Left hindlimb (tissue), 1 donor: ENCODE measurements at regions not wholly inside any gene's neighbourhood (a gene's known extent, or its start where the extent isn't known, plus 50 kb on each side); places are given as distances from the start of the nearest gene placed in this dataset.
"Not testable (repeated sequence)": the region's sequence is repeated elsewhere in the genome, so short reads cannot be mapped to it uniquely, and the experiment has no call there.

ENCODE experiments used
- DNase-seq: peaks from one replicate; pipeline ENCODE4 v3.0.0-alpha.2; 2018

GRCh38 chr2:208608122-208608835, 201.7 kb downstream of the PTH2R start:
- DNase-seq, result no peak

GRCh38 chr2:208609166-208609804, 202.7 kb downstream of the PTH2R start:
- no peak for DNase-seq

DNA sequence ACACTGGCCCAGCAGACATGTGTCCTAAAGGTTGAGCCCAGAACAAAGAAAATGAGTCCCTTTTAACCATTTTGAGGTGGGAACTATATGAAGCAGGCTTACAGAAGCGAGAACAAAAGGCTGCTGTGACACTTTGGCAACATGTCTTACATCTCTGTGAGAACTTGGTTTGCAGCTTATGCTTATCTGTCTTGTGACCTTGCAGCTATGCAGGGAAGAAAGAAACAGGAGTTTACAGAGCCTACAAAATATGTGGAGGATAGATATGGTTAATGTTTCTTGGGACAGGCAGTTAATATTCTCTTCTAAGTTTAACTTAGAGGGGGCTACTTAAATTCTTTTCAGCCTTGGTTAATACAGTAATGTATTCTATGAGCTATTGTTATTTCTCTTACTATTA, 209.1 kb downstream of the PTH2R start:
- not testable (repeated sequence) for DNase-seq

GRCh38 chr2:208618220-208618619, 211.6 kb downstream of the PTH2R start:
- no peak for DNase-seq

DNA sequence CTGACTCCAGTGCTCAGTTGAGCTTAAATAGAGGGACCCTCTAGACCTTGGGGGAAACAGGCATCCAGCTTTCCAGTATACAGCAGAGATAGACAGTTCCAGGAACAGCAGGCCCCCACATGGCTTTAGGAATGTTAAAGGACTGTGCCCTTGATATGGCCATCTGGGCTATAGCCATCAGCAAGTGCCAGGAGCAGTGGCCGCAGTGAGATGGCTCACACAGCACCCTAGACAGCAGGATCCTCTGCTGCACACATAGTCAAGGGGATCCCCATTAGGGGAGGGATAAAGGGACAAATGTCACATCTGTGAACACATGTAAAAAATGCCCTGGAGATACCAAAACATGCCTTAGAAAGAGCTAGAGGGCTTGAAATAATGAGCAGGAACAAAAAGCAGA, 213.4 kb downstream of the PTH2R start:
- no peak for DNase-seq

GRCh38 chr2:208620487-208620978, 213.9 kb downstream of the PTH2R start:
- no peak for DNase-seq

DNA sequence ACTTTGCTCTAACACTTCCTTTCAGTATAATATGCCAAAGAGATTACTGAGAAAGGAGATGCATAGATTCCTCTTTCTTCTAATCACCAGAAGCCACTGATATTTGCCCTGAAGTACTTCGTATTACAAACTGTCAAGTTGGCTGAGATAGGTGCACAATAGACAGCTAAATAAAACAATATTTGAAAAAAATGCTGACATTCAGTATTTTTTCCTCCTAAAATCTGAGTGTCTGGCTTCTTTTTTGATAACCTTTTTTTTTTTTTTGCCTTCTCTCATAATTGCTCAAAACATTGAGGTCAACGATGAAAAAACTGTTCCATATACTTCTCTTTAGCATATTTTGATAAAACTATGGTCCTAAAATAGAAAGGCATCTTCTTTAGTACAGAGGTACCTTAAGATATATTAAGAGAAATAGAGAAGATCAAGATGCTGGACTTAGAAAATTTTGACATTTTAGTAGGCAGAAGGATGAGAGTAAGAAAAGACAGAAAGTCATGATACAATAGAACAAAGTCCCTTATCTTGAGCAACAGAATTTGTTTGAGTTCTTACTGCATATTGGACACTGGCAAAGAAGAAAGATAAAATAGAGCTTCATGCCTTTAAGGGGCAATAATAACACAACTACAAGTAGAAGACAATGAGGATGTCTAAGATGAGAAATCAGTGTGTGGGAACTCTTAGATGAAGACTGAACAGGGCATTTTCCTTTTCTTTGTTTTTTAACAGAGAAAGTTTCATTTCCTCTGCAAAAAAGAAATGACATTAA, 220.7 kb downstream of the PTH2R start:
- no peak for DNase-seq

DNA sequence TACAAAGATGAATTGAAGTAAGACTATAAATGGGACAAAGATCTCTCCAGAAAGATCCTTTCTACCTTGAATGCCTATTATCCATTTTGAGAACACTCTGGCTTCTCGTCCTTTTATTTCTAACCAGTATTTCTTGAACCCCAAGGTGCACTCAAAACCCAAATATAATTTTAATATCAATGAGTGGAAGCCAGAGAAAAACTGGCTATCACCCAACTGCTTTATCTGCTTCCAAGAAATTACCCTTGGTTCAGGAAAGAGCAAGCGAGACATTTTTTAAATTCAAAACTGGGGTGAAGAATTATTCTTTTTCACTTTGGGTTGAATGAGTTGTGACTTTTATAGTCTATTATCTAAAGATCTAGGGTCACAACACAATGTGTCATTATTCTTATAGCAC, 221.3 kb downstream of the PTH2R start:
- DNase-seq, result no peak

DNA sequence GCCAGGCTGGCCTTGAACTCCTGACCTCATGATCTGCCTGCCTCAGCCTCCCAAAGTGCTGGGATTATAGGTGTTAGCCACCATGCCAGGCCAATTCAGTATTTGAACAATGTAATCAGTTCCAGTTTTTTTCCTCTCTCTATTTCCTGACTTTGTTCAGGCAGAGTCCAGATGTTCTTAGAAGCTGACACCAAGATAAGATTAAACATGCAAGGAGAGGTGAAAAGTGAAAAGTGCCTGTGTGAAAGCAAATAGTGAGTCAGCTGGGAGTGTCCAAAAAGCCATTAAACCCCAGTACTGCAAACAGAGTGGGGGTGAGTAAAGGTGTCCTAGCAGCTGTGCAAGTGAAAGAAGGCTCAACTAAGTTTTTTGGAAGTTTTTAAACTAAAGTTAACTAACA, 231.5 kb downstream of the PTH2R start:
- DNase-seq, result no peak

DNA sequence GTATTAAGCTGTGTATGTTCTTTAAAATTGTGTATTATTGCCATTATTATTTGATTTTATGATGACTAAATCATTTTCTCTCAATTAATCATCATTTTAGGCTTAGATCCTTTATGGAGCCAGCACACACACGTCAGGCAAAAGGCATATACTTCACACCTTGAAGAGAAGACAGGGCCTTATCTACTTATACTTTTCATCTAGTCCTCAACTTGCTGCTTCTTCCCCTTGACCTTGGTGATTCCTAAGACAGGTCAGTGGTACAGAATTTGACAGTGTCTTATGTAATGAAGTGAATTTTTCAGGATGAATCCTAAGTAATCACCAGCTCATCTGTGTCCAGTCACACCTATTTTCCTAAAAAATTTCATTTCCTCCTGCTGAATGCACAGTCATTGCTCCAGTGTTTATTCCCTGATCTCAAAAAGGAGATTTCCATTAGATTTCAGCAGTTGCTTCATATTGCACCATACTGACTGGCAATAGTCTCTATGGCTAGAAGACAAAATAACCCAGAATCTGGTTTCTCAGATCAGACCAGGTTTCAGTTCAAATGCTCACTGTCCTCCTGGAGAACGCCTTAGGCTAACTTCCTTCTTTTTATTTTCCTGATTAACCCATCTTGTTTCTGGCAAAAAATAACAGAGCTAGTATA, 235.7 kb downstream of the PTH2R start:
- DNase-seq, result no peak

GRCh38 chr2:208643145-208643544, 236.6 kb downstream of the PTH2R start:
- no peak for DNase-seq

GRCh38 chr2:208645226-208645625, 238.6 kb downstream of the PTH2R start:
- no peak for DNase-seq

GRCh38 chr2:208648368-208648767, 241.8 kb downstream of the PTH2R start:
- no peak for DNase-seq

DNA sequence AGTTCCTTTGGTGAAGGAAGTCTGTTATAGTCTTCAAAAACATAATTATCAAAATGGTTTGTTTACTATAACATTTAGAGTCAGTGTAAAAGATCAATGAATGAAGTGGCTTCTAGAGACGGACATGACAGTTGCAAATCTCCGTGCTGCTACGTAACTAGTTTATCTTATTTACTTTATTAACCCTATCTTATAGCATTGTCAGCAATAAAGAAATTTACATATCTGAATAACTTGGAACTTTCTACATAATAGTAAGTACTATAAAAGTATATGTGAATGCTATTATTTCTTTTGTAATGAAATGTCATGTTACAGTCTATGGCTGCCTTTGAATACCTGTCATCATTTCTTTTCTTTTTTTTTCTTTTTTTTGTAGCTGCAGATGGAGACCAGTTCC, 246.8 kb downstream of the PTH2R start:
- DNase-seq, result no peak

DNA sequence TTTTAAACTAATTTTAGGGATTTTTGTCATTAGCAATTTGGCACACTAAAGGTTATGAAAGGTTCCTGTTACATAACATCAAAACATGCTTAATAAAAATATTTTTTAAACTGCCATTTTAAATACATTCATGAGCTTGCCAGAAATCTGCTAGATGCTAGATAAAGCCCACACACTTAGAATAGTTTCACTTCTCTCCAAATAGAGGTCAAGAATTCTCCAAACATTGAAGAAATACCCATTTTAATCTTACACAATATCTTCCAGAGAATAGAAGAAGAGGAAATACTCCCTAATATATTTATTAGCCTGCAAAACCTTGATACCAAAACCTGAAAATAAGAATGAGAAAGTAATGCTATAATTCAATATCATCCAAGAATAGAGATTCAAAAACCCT, 247.5 kb downstream of the PTH2R start:
- DNase-seq, result no peak

DNA sequence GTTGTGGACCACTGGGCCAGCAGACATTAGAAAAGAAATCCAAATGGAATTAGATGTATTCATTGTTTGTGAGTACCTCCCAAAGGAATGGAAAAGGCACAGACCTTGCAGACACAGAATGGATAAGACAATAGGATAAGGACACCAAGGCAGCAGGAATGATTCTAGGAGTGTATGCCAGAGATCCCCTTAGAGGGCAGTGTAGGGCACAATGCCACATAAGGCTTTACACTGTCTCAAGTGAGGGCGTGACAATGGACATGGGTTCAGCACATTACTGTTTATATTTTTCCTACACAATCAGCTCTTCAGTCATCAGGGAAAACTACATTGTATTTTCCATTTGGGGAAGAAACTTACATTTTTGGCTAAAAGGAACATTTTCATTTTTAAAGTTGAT, 250.9 kb downstream of the PTH2R start:
- no peak for DNase-seq

GRCh38 chr2:208669394-208669793, 262.8 kb downstream of the PTH2R start:
- DNase-seq, result no peak

GRCh38 chr2:208671284-208671683, 264.7 kb downstream of the PTH2R start:
- DNase-seq, result no peak

DNA sequence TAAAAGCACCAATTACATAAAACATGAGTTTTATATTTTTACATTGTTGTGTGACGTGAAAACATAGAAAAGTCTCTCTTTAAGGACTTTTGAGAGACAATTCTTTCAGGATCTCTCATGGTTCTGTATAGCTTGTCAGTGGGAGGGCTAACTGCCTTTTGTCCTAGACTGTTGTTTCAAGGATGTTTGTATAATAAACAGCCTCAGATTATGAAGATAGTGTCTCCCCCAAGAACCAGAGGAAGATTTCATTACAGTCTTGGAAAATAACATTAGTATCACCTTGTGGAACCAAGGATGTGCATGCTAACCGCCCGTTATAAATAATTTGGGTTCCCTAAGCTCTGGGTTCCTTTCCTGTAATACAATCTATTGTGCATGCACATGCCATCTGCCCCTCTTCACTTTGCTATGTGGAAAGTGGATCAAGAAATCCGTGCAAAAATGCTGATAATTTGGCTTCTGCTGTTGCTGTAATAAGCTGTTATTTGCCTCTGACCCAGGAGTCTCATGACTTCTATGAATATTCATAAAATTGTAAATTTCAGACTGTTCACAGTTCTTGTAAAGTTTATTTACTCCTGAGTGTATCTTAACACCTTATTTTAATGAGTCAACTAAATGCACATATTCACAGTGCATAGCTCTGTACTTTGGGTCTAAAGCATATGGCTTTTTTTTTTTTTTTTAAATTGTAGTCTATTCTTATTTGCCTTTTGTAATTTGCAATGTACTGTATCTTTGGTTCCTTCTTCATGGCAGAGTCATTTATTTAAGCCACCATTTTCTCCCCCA, 265.5 kb downstream of the PTH2R start:
- no peak for DNase-seq

DNA sequence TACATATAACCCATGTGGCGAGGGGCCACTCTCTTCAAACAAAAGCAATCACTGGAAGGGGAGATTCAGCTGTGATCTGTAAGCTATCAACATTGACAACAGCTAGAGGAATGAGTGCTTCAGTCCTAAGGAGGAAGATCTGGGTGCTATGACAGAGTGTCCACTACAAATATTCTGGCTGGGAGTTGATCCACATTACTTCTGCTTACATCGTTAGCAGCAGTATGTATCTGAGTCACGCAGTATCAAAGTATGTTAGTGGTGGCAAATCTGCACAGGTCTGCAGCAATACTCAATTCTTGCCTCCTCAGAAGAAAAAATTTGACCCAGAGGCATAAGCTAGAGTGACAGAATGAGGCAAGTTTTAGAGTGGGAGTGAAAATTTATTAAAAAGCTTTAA, 267.0 kb downstream of the PTH2R start:
- no peak for DNase-seq

DNA sequence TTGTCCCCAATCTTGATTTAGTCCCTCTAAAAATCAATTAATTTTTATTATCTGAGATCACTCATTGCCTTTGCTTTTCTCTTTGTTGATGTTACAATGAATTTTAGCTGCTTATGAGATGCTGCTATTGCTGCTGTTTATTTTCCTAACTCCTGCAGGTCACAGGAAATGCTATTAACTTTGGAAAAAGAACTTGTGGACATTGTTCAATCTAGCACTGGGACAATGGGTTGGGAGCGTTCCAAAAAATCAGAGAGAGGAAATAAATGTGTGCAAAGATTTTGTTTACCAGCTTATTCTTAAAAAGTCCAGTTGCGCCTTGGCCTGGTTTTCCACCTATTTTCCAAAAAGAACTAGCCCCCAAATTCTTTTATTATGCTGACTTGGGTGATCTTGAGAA, 268.3 kb downstream of the PTH2R start:
- no peak for DNase-seq

DNA sequence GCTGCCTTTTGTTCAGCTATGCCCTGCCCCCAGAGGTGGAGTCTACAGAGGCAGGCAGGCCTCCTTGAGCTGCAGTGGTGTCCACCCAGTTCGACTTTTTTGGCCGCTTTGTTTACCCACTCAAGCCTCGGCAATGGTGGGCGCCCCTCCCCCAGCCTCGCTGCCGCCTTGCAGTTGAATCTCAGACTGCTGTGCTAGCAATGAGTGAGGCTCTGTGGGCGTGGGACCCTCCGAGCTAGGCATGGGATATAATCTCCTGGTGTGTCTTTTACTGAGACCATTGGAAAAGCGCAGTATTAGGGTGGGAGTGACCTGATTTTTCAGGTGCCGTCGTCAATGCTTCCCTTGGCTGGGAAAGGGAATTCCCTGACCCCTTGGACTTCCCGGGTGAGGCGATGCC, 279.3 kb downstream of the PTH2R start:
- not testable (repeated sequence) for DNase-seq

GRCh38 chr2:208686665-208687064, 280.1 kb downstream of the PTH2R start:
- DNase-seq, result no peak
